BE2C (cell line): ENCODE measurements at regions not wholly inside any gene's neighbourhood (a gene's known extent, or its start where the extent isn't known, plus 50 kb on each side); places are given as distances from the start of the nearest gene placed in this dataset.

Experiments used
- DNase-seq: peaks from one replicate; pipeline ENCODE4 v3.0.0-alpha.2; 2020
- H3K27me3 ChIP-seq: fragments of 250-450 bp; sonication (Bioruptor Pico); 2 replicates; pipeline ENCODE4 v1.5.1; 2020; ENCODE audit warnings: mild to moderate bottlenecking
- H3K36me3 ChIP-seq: fragments of 250-450 bp; sonication (Bioruptor Pico); 2 replicates; pipeline ENCODE4 v1.5.1; 2020; ENCODE audit warnings: mild to moderate bottlenecking
- H3K4me1 ChIP-seq: fragments of 250-450 bp; sonication (Bioruptor Pico); 2 replicates; pipeline ENCODE4 v1.5.1; 2020
- H3K4me3 ChIP-seq: 2 replicates; pipeline ENCODE4 v1.5.1; 2011; ENCODE audit warnings: low read depth, low read length
- H3K9me3 ChIP-seq: fragments of 250-450 bp; sonication (Bioruptor Pico); 2 replicates; pipeline ENCODE4 v1.5.1; 2020
- TF ChIP-seq, protein P1 (sequence below): IDR thresholded peaks from 2 replicates; pipeline ENCODE4 v1.5.1; 2012; ENCODE audit warnings: mild to moderate bottlenecking, low read depth, low read length

GRCh38 chr2:45212953-45213635 lies 203.8 kb upstream of the SIX2 start:
- TF ChIP-seq, protein P1, sequence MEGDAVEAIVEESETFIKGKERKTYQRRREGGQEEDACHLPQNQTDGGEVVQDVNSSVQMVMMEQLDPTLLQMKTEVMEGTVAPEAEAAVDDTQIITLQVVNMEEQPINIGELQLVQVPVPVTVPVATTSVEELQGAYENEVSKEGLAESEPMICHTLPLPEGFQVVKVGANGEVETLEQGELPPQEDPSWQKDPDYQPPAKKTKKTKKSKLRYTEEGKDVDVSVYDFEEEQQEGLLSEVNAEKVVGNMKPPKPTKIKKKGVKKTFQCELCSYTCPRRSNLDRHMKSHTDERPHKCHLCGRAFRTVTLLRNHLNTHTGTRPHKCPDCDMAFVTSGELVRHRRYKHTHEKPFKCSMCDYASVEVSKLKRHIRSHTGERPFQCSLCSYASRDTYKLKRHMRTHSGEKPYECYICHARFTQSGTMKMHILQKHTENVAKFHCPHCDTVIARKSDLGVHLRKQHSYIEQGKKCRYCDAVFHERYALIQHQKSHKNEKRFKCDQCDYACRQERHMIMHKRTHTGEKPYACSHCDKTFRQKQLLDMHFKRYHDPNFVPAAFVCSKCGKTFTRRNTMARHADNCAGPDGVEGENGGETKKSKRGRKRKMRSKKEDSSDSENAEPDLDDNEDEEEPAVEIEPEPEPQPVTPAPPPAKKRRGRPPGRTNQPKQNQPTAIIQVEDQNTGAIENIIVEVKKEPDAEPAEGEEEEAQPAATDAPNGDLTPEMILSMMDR: no peak
- H3K4me3 ChIP-seq: no peak overlapping the region
- no peak for DNase-seq

DNA sequence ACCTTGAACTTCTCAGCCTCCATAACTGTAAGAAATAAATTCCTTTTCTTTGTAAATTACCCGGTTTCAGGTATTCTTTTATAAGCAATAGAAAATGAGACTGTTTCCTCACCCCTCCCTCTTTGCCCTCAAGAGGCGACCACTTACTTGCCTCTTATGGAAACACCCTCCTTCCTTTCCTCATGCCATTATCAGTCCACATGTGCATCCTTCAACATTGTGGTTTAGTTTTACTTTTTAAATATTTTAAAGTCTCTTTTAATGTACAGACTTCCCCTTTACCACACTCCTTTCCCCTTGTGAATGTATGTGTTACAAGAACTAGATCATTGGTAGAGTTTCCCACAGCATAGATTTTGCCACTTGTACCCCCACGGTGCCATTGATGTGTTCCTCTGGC lies 202.4 kb upstream of the SIX2 start:
- TF ChIP-seq, protein P1: no peak
- no peak overlapping the region for H3K4me3 ChIP-seq
- DNase-seq: no peak
- H3K4me1 ChIP-seq: no peaks in the 10 kb centered on the region
- H3K27me3 ChIP-seq: no peaks in the 10 kb centered on the region
- no peaks in the 10 kb centered on the region for H3K36me3 ChIP-seq
- no peaks in the 10 kb centered on the region for H3K9me3 ChIP-seq

More at GRCh38 chr2:45212953-45213635, 203.8 kb upstream of the SIX2 start:
- no peaks in the 10 kb centered on the region for H3K36me3 ChIP-seq
- H3K27me3 ChIP-seq: no peaks in the 10 kb centered on the region
- H3K9me3 ChIP-seq: no peaks in the 10 kb centered on the region
- H3K4me1 ChIP-seq: no peaks in the 10 kb centered on the region

DNA sequence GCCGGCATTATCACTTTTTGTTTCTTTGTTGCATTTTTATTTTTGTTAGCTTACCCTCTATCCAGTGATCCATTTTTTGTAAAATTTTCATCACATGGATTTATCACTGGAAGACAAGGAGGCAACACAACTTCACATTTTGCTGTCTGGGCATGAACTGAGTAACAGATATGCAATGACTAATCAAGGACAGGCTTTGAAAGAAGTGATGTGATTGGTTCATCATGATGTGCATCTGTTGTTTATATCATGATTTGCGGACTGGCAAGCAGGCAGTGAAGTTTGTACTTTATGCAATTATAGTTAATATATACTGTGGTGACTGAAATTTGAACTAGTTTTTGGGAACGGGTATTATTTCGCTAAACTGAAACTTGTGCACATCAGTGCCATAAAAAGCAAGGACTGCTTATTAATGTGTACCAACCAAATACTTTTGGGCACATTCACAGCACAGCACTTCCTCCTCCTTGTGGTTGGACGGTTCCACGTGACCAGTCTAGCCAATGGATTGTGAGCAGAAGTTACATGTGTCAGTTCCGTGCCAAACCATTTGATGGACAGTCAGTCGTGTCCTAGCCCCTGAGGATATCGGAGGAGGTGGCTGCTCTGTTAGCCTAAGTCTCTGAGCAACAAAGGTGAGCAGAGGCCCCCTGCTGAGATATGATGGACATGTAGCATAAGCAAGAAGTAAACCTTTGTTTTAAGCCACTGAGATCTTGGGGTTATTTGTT lies 201.4 kb upstream of the SIX2 start:
- DNase-seq: no peak
- Histone ChIP-seq H3K4me3 (no peak overlapping the region), H3K9me3 (no peaks in the 10 kb centered on the region), H3K36me3 (no peaks in the 10 kb centered on the region), H3K27me3 (no peaks in the 10 kb centered on the region), H3K4me1 (no peaks in the 10 kb centered on the region)
- TF ChIP-seq, protein P1: no peak

DNA sequence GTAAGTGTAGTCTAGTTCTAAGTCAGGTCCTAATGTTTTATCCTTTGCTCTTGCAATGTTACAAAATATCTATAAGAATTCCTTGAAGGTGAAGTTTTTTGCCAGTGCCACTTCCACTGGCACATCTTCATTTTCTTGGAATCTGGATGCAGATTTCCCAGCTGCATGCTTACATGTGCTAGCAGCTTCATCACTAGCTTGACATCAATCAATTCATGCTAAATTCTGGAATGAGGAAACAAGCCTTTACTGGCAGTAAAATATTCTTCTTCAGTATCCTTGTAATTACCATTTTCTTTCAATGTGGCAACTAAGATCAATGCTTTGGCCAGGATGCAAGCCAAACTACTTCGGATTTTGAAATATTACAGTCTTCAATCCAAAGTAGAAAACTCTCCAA lies 200.6 kb upstream of the SIX2 start:
- H3K4me3 ChIP-seq: no peak overlapping the region
- no peaks in the 10 kb centered on the region for H3K9me3 ChIP-seq
- TF ChIP-seq, protein P1: no peak
- no peaks in the 10 kb centered on the region for H3K27me3 ChIP-seq
- H3K36me3 ChIP-seq: no peaks in the 10 kb centered on the region
- DNase-seq: no peak
- H3K4me1 ChIP-seq: no peaks in the 10 kb centered on the region

GRCh38 chr2:45209302-45209701 lies 200.1 kb upstream of the SIX2 start:
- TF ChIP-seq, protein P1: no peak
- Histone ChIP-seq H3K27me3 (no peaks in the 10 kb centered on the region), H3K4me3 (no peak overlapping the region), H3K9me3 (no peaks in the 10 kb centered on the region), H3K4me1 (no peaks in the 10 kb centered on the region), H3K36me3 (no peaks in the 10 kb centered on the region)
- DNase-seq: no peak

DNA sequence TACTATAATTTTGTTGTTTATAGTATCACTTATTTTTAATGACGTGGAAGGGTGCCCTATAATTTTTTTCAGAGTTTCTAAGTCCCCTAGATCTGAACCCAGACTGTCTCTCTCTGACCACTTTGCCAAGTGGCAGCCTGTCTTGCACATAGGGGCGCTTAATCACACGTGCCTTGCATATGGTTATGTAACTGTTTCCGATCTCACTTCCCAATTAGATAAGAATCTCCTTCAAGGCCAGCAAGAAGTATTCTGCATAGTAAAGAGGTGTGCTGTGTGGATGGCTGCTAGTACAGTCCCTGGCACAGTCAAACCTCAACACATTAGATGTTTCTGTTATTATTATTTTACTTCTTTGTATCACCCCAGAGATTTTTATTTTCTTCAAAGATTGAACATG lies 197.8 kb upstream of the SIX2 start:
- no peak for DNase-seq
- Histone ChIP-seq H3K4me1 (no peaks in the 10 kb centered on the region), H3K4me3 (no peak overlapping the region), H3K36me3 (no peaks in the 10 kb centered on the region), H3K27me3 (no peaks in the 10 kb centered on the region), H3K9me3 (no peaks in the 10 kb centered on the region)
- TF ChIP-seq, protein P1: no peak
